ENCODE measurements at regions not wholly inside any gene's neighbourhood (a gene's known extent, or its start where the extent isn't known, plus 50 kb on each side); places are given as distances from the start of the nearest gene placed in this dataset.

DNA sequence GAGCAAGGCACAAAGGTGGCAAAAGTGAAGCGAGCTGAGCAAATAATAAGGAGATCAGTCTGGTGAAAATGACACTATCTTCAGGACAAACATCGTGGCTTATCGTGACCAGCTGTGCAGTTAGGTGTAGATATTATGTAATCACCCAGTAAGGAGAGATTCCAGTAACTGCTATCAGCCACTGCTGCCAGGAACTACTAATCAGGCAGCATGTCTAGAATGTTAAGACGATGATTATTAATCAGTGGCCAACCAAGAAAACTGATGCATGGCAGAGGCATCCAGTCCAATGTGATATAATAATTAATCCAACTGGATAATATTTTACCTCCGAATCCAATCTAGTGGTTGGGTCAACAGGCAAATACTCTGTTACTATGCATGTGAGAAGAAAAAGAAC lies 252.7 kb upstream of the ZPLD1 start:
- peak overlapping the region; percentile 97 for H3K27ac ChIP-seq (ENCODE audit: low read depth, low read length)
- H2AFZ ChIP-seq (ENCODE audit: low read length): peak overlapping the region; percentile 60
- TF ChIP-seq, protein P1, sequence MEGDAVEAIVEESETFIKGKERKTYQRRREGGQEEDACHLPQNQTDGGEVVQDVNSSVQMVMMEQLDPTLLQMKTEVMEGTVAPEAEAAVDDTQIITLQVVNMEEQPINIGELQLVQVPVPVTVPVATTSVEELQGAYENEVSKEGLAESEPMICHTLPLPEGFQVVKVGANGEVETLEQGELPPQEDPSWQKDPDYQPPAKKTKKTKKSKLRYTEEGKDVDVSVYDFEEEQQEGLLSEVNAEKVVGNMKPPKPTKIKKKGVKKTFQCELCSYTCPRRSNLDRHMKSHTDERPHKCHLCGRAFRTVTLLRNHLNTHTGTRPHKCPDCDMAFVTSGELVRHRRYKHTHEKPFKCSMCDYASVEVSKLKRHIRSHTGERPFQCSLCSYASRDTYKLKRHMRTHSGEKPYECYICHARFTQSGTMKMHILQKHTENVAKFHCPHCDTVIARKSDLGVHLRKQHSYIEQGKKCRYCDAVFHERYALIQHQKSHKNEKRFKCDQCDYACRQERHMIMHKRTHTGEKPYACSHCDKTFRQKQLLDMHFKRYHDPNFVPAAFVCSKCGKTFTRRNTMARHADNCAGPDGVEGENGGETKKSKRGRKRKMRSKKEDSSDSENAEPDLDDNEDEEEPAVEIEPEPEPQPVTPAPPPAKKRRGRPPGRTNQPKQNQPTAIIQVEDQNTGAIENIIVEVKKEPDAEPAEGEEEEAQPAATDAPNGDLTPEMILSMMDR (IDR thresholded peaks at IDR 0.05; ENCODE audit: extremely low read depth, low read depth, low read length): no peak
- no peaks in the 10 kb centered on the region for H3K27me3 ChIP-seq (ENCODE audit: insufficient read depth, low read length)
- no peaks in the 10 kb centered on the region for H3K9me3 ChIP-seq (ENCODE audit: low read depth, low read length)
- peaks cover 42% of the 10 kb centered on the region for H3K4me1 ChIP-seq (ENCODE audit: insufficient read depth, low read length)
- H4K20me1 ChIP-seq (ENCODE audit: insufficient read depth, low read length): no peaks in the 10 kb centered on the region
- H3K4me2 ChIP-seq (ENCODE audit: insufficient read depth, low read length): peak overlapping the region; percentile 54
- H3K36me3 ChIP-seq (ENCODE audit: insufficient read depth, low read length): no peaks in the 10 kb centered on the region
- no peaks in the 10 kb centered on the region for H3K79me2 ChIP-seq (ENCODE audit: insufficient read depth, low read length)
- DNase-seq (ENCODE audit: insufficient read length, low spot score, missing footprints): no peak
- no peak overlapping the region for H3K4me3 ChIP-seq (ENCODE audit: insufficient read depth, low read length)

GRCh38 chr3:102183186-102183585 lies 251.6 kb upstream of the ZPLD1 start:
- Histone ChIP-seq H3K27ac (ENCODE audit: low read depth, low read length) (no peak overlapping the region), H2AFZ (ENCODE audit: low read length) (no peak overlapping the region), H3K79me2 (ENCODE audit: insufficient read depth, low read length) (no peaks in the 10 kb centered on the region), H3K4me1 (ENCODE audit: insufficient read depth, low read length) (peaks cover 42% of the 10 kb centered on the region), H3K4me3 (ENCODE audit: insufficient read depth, low read length) (no peak overlapping the region), H3K4me2 (ENCODE audit: insufficient read depth, low read length) (no peak overlapping the region), H4K20me1 (ENCODE audit: insufficient read depth, low read length) (no peaks in the 10 kb centered on the region), H3K27me3 (ENCODE audit: insufficient read depth, low read length) (no peaks in the 10 kb centered on the region), H3K9me3 (ENCODE audit: low read depth, low read length) (no peaks in the 10 kb centered on the region), H3K36me3 (ENCODE audit: insufficient read depth, low read length) (no peaks in the 10 kb centered on the region)
- DNase-seq (ENCODE audit: insufficient read length, low spot score, missing footprints): no peak
- TF ChIP-seq, protein P1 (IDR thresholded peaks at IDR 0.05; ENCODE audit: extremely low read depth, low read depth, low read length): no peak

GRCh38 chr3:102183623-102184022 lies 251.2 kb upstream of the ZPLD1 start:
- Histone ChIP-seq H3K36me3 (ENCODE audit: insufficient read depth, low read length) (no peaks in the 10 kb centered on the region), H3K4me2 (ENCODE audit: insufficient read depth, low read length) (no peak overlapping the region), H2AFZ (ENCODE audit: low read length) (no peak overlapping the region), H3K9me3 (ENCODE audit: low read depth, low read length) (no peaks in the 10 kb centered on the region), H3K27ac (ENCODE audit: low read depth, low read length) (no peak overlapping the region), H3K4me3 (ENCODE audit: insufficient read depth, low read length) (no peak overlapping the region), H4K20me1 (ENCODE audit: insufficient read depth, low read length) (no peaks in the 10 kb centered on the region), H3K27me3 (ENCODE audit: insufficient read depth, low read length) (no peaks in the 10 kb centered on the region), H3K79me2 (ENCODE audit: insufficient read depth, low read length) (no peaks in the 10 kb centered on the region), H3K4me1 (ENCODE audit: insufficient read depth, low read length) (peaks cover 41% of the 10 kb centered on the region)
- TF ChIP-seq, protein P1 (IDR thresholded peaks at IDR 0.05; ENCODE audit: extremely low read depth, low read depth, low read length): no peak
- DNase-seq (ENCODE audit: insufficient read length, low spot score, missing footprints): no peak

DNA sequence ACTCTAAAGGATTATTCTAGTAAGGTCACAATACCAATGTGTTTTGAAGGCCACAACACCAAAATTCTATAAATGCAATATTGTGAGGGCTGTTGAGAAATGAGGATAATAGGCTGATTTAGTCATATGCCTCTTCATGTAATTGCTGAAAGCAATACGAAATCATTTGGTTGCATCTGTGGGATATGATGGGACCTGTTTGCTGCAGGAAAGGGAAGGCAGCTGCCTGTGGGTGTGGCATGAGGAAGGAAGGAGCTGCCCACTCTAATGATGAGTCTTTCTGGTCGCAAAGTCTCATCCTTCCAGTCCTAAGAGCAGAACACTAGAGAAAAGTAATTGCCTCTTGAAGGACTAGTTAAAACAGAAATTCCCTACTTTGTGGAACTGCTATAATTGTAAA lies 245.3 kb upstream of the ZPLD1 start:
- H3K4me3 ChIP-seq (ENCODE audit: insufficient read depth, low read length): no peak overlapping the region
- TF ChIP-seq, protein P1 (IDR thresholded peaks at IDR 0.05; ENCODE audit: extremely low read depth, low read depth, low read length): no peak
- H3K79me2 ChIP-seq (ENCODE audit: insufficient read depth, low read length): no peaks in the 10 kb centered on the region
- H3K9me3 ChIP-seq (ENCODE audit: low read depth, low read length): no peaks in the 10 kb centered on the region
- no peak for DNase-seq (ENCODE audit: insufficient read length, low spot score, missing footprints)
- H3K36me3 ChIP-seq (ENCODE audit: insufficient read depth, low read length): no peaks in the 10 kb centered on the region
- H2AFZ ChIP-seq (ENCODE audit: low read length): no peak overlapping the region
- no peaks in the 10 kb centered on the region for H4K20me1 ChIP-seq (ENCODE audit: insufficient read depth, low read length)
- H3K4me2 ChIP-seq (ENCODE audit: insufficient read depth, low read length): no peak overlapping the region
- H3K27me3 ChIP-seq (ENCODE audit: insufficient read depth, low read length): no peaks in the 10 kb centered on the region
- H3K4me1 ChIP-seq (ENCODE audit: insufficient read depth, low read length): peaks cover 6% of the 10 kb centered on the region
- no peak overlapping the region for H3K27ac ChIP-seq (ENCODE audit: low read depth, low read length)
